ENCODE measurements at regions not wholly inside any gene's neighbourhood (a gene's known extent, or its start where the extent isn't known, plus 50 kb on each side); places are given as distances from the start of the nearest gene placed in this dataset.
A peak's percentile ranks its signal among the peaks of the same experiment; 100 is the strongest.

- H3K27ac ChIP-seq, result peak overlapping the region; percentile 64
- H3K4me3 ChIP-seq (ENCODE audit: low read depth in 1 of 2, low read length in 1 of 2), result no peak overlapping the region
- no peaks in the 10 kb centered on the region for H3K9me3 ChIP-seq
- no peaks in the 10 kb centered on the region for H3K27me3 ChIP-seq
- H3K4me1 ChIP-seq (ENCODE audit: control insufficient read depth in 1 of 2, insufficient read depth in 1 of 2, low read depth in 1 of 2, low read length in 1 of 2), result peaks cover 19 to 36% of the 10 kb centered on the region in 2 experiments
- TF ChIP-seq CTCF (IDR thresholded peaks at IDR 0.05), result no peak
- no peaks in the 10 kb centered on the region for H3K36me3 ChIP-seq
These were observed 57.3 kb downstream of the HHEX start for GRCh38 chr10:92747066-92747465.

- Histone ChIP-seq H3K27me3 (no peaks in the 10 kb centered on the region), H3K27ac (peak overlapping the region; percentile 64), H3K36me3 (no peaks in the 10 kb centered on the region)
These were observed 57.8 kb downstream of the HHEX start for GRCh38 chr10:92747600-92747999.

GRCh38 chr10:92750791-92751533 lies 61.2 kb downstream of the HHEX start:
- no peak overlapping the region for H3K27ac ChIP-seq
- H3K36me3 ChIP-seq, result no peaks in the 10 kb centered on the region
- TF ChIP-seq CTCF (IDR thresholded peaks at IDR 0.05), result no peak
- no peaks in the 10 kb centered on the region for H3K9me3 ChIP-seq
- peaks cover 35 to 50% of the 10 kb centered on the region in 2 experiments for H3K4me1 ChIP-seq (ENCODE audit: control insufficient read depth in 1 of 2, insufficient read depth in 1 of 2, low read depth in 1 of 2, low read length in 1 of 2)
- H3K27me3 ChIP-seq, result no peaks in the 10 kb centered on the region
- H3K4me3 ChIP-seq (ENCODE audit: low read depth in 1 of 2, low read length in 1 of 2), result no peak overlapping the region

More at GRCh38 chr10:92747600-92747999, 57.8 kb downstream of the HHEX start:
- Histone ChIP-seq H3K4me3 (ENCODE audit: low read depth in 1 of 2, low read length in 1 of 2) (no peak overlapping the region), H3K9me3 (no peaks in the 10 kb centered on the region), H3K4me1 (ENCODE audit: control insufficient read depth in 1 of 2, insufficient read depth in 1 of 2, low read depth in 1 of 2, low read length in 1 of 2) (peaks cover 19 to 36% of the 10 kb centered on the region in 2 experiments)
- no peak for TF ChIP-seq CTCF (IDR thresholded peaks at IDR 0.05)

- Histone ChIP-seq H3K27ac (no peak overlapping the region), H3K27me3 (no peaks in the 10 kb centered on the region), H3K9me3 (no peaks in the 10 kb centered on the region), H3K4me3 (ENCODE audit: low read depth in 1 of 2, low read length in 1 of 2) (no peak overlapping the region), H3K36me3 (no peaks in the 10 kb centered on the region), H3K4me1 (ENCODE audit: control insufficient read depth in 1 of 2, insufficient read depth in 1 of 2, low read depth in 1 of 2, low read length in 1 of 2) (peaks cover 40 to 55% of the 10 kb centered on the region in 2 experiments)
- no peak for TF ChIP-seq CTCF (IDR thresholded peaks at IDR 0.05)
These were observed 61.7 kb downstream of the HHEX start for GRCh38 chr10:92751534-92751811.

GRCh38 chr10:92751827-92752226 lies 62.1 kb downstream of the HHEX start:
- Histone ChIP-seq H3K4me3 (ENCODE audit: low read depth in 1 of 2, low read length in 1 of 2) (no peak overlapping the region), H3K27me3 (no peaks in the 10 kb centered on the region), H3K9me3 (no peaks in the 10 kb centered on the region), H3K4me1 (ENCODE audit: control insufficient read depth in 1 of 2, insufficient read depth in 1 of 2, low read depth in 1 of 2, low read length in 1 of 2) (peaks cover 43 to 57% of the 10 kb centered on the region in 2 experiments), H3K36me3 (no peaks in the 10 kb centered on the region), H3K27ac (no peak overlapping the region)
- TF ChIP-seq CTCF (IDR thresholded peaks at IDR 0.05), result no peak
